Kidney capillary endothelial cell (primary cell): ENCODE measurements at regions not wholly inside any gene's neighbourhood (a gene's known extent, or its start where the extent isn't known, plus 50 kb on each side); places are given as distances from the start of the nearest gene placed in this dataset.

Experiments
- DNase-seq: peaks from one replicate; pipeline ENCODE4 v3.0.0-alpha.2; 2018; ENCODE audit warnings: low spot score

DNA sequence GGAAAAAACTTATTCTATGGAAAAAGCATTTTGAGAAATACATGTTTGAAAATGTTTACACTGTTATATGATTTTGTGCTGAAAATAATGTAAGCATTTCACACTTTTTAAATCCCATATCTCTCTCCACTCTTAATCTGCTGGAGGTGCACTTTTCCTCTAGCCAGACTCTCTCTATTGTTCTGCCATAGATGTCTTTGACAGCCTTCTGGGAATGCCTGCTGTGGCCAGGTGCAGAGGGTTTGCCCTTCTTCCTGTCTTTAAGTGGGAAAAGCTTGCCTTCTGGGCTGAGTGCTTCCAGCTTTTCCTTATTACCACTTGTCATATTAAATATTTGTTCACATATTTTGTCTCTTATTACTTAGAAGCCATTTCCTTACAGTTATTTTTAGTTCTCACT lies 60.1 kb upstream of the PPM1H start:
- no peak for DNase-seq

DNA sequence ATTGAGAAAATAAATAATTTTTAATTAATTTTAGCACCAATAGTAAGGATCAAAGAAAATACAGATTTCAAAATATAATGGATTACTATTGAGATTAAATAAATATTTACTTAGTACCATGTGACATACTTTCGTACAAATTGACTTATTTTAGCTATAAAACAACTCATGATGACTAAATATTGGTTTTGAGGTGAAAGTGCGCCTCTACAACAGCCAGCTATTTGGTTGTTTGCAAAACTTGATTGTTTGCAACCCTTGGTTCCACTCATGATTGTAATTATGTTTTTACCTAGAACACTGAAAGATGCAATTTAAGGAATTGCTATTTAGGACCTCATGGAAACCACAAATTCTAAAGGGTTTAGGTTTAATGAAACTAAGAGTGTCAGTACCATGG lies 51.9 kb upstream of the PPM1H start:
- DNase-seq = no peak
